ENCODE measurements at regions not wholly inside any gene's neighbourhood (a gene's known extent, or its start where the extent isn't known, plus 50 kb on each side); places are given as distances from the start of the nearest gene placed in this dataset.

GRCh38 chr3:117874904-117875874 lies 1159.5 kb downstream of the IGSF11 start:
- H3K9ac ChIP-seq (ENCODE audit: insufficient read depth in 1 of 2, low read length in 2 of 2): no peak overlapping the region
- DNase-seq (no peak), ATAC-seq (ENCODE audit: insufficient read depth, low FRiP score) (no peak)
- TF ChIP-seq CTCF (IDR thresholded peaks at IDR 0.05; ENCODE audit: control extremely low read depth, extremely low read depth): no peak
- H3K27me3 ChIP-seq (ENCODE audit: control insufficient read depth in 3 of 3, insufficient read depth in 3 of 3, low read length in 2 of 3): no peaks in the 10 kb centered on the region
- no peak overlapping the region for H3K27ac ChIP-seq (ENCODE audit: low read depth in 1 of 2, low read length in 1 of 2)
- WGBS, 2 donors: 74 to 83% methylated on average over 1 of the region's 1 CpG
- H3K4me3 ChIP-seq: no peak overlapping the region
- H3K36me3 ChIP-seq (ENCODE audit: control insufficient read depth in 4 of 4, insufficient read depth in 4 of 4, low read length in 4 of 4): no peaks in the 10 kb centered on the region
- no peaks in the 10 kb centered on the region for H3K9me3 ChIP-seq (ENCODE audit: control insufficient read depth in 4 of 4, insufficient read depth in 3 of 4, low read length in 3 of 4)
- peaks cover 0 to 4% (median 0%) of the 10 kb centered on the region in 5 donors for H3K4me1 ChIP-seq (ENCODE audit: control insufficient read depth in 5 of 5, insufficient read depth in 5 of 5, low read length in 5 of 5)

GRCh38 chr3:117875887-117876286 lies 1158.8 kb downstream of the IGSF11 start:
- H3K4me1 ChIP-seq (ENCODE audit: control insufficient read depth in 5 of 5, insufficient read depth in 5 of 5, low read length in 5 of 5): peaks cover 0 to 4% (median 0%) of the 10 kb centered on the region in 5 donors
- no peaks in the 10 kb centered on the region for H3K9me3 ChIP-seq (ENCODE audit: control insufficient read depth in 4 of 4, insufficient read depth in 3 of 4, low read length in 3 of 4)
- DNase-seq (no peak), ATAC-seq (ENCODE audit: insufficient read depth, low FRiP score) (no peak)
- TF ChIP-seq CTCF (IDR thresholded peaks at IDR 0.05; ENCODE audit: control extremely low read depth, extremely low read depth): no peak
- no peak overlapping the region for H3K4me3 ChIP-seq
- no peaks in the 10 kb centered on the region for H3K36me3 ChIP-seq (ENCODE audit: control insufficient read depth in 4 of 4, insufficient read depth in 4 of 4, low read length in 4 of 4)
- H3K27me3 ChIP-seq (ENCODE audit: control insufficient read depth in 3 of 3, insufficient read depth in 3 of 3, low read length in 2 of 3): no peaks in the 10 kb centered on the region
- no peak overlapping the region for H3K9ac ChIP-seq (ENCODE audit: insufficient read depth in 1 of 2, low read length in 2 of 2)
- no peak overlapping the region for H3K27ac ChIP-seq (ENCODE audit: low read depth in 1 of 2, low read length in 1 of 2)
- 89 to 92% methylated on average over 1 of the region's 1 CpG for WGBS, 2 donors

- ATAC-seq (ENCODE audit: insufficient read depth, low FRiP score): no peak
- Histone ChIP-seq H3K4me3 (no peak overlapping the region), H3K36me3 (ENCODE audit: control insufficient read depth in 4 of 4, insufficient read depth in 4 of 4, low read length in 4 of 4) (no peaks in the 10 kb centered on the region), H3K4me1 (ENCODE audit: control insufficient read depth in 5 of 5, insufficient read depth in 5 of 5, low read length in 5 of 5) (no peaks in the 10 kb centered on the region), H3K27ac (ENCODE audit: low read depth in 1 of 2, low read length in 1 of 2) (no peak overlapping the region), H3K9ac (ENCODE audit: insufficient read depth in 1 of 2, low read length in 2 of 2) (no peak overlapping the region), H3K27me3 (ENCODE audit: control insufficient read depth in 3 of 3, insufficient read depth in 3 of 3, low read length in 2 of 3) (peaks cover 0 to 3% (median 0%) of the 10 kb centered on the region in 3 donors), H3K9me3 (ENCODE audit: control insufficient read depth in 4 of 4, insufficient read depth in 3 of 4, low read length in 3 of 4) (no peaks in the 10 kb centered on the region)
- DNase-seq: no peak
- TF ChIP-seq CTCF (IDR thresholded peaks at IDR 0.05; ENCODE audit: control extremely low read depth, extremely low read depth): no peak
- WGBS, 2 donors: 87 to 92% methylated on average over 2 of the region's 2 CpGs
Observed at GRCh38 chr3:117880638-117881037, 1154.0 kb downstream of the IGSF11 start.
